Pancreas (tissue), 10 donors: ENCODE measurements at regions not wholly inside any gene's neighbourhood (a gene's known extent, or its start where the extent isn't known, plus 50 kb on each side); places are given as distances from the start of the nearest gene placed in this dataset.

Experiments used
- ATAC-seq, 4 donors: fragments of 200-7000 bp; cut with Tn5 transposase; one replicate each; pipeline versions ENCODE4 v1.8.0 to v1.9.1; 2020; ENCODE audit warnings: mild to moderate bottlenecking in 4 of 4, moderate library complexity in 4 of 4
- DNase-seq, 6 donors: peaks; one replicate each; pipeline ENCODE4 v3.0.0-alpha.2; 2020
- FAIRE-seq: peaks from 2 replicates; lab custom pipeline; 2012; peaks lifted over from hg19 to GRCh38; lab: Jason Lieb, UNC
- H3K27ac ChIP-seq, 4 donors: fragments of 200-600 bp; sonication (generic); 1 replicate in 3 of 4; 2 replicates in 1 of 4; pipeline versions ENCODE4 v1.5.0 to v1.8.0; 2020
- H3K27me3 ChIP-seq, 4 donors: fragments of 200-600 bp; one replicate each; pipeline ENCODE4 v1.8.0; 2021
- H3K36me3 ChIP-seq, 3 donors: fragments of 200-600 bp; sonication (generic) in 1 of 3; one replicate each; pipeline versions ENCODE4 v1.5.0 to v1.8.0; 2020 to 2021
- H3K4me1 ChIP-seq, 3 donors: fragments of 200-600 bp; one replicate each; pipeline ENCODE4 v1.8.0; 2021
- H3K4me3 ChIP-seq, 4 donors: fragments of 200-600 bp; sonication (generic) in 2 of 4; one replicate each; pipeline versions ENCODE4 v1.5.0 to v1.8.0; 2020 to 2021
- H3K9me3 ChIP-seq, 4 donors: fragments of 200-600 bp; one replicate each; pipeline ENCODE4 v1.8.0; 2021
- CTCF ChIP-seq, 4 donors: fragments of 200-600 bp; sonication (generic) in 3 of 4; IDR thresholded peaks; one replicate each; pipeline versions ENCODE4 v1.5.0 to v1.8.0; 2021; ENCODE audit warnings: antibody characterized with exemption in 4 of 4
- WGBS, 2 donors: extraction: QIAGEN DNeasy Blood & Tissue Kit; methylation state at CpG; one replicate each; pipeline ENCODE4 v1.1.7; 2013; 5-methylcytosine and 5-hydroxymethylcytosine counted together
- intact Hi-C, 3 donors: fragments of 100-400 bp; cut with DNase I; formaldehyde crosslinking; loops; one replicate each; pipeline versions ENCODE4 v1.11.1 to v1.14.2; 2022
- donor health status: healthy with polysubstance abuse.
- donor health status: DM: no; HTN: no; CAD: no; lungs with moderate emphysema.
- donor health status: DM: no; HTN: no; CAD: no.
- donor health status: control.
- donor health status: control.
- donor health status: Bipolar disorder and iron deficiency.
- donor health status: DM: yes; HTN: yes; CAD: no.
- donor health status: DM: no; HTN: no; CAD: no.
- donor health status: DM: no; HTN: no; CAD: no.
- donor health status: DM: yes; HTN: yes; CAD: no.

GRCh38 chr13:19329365-19329764 lies 147.7 kb upstream of the TUBA3C start:
- Histone ChIP-seq H3K4me1 (no peaks in the 10 kb centered on the region), H3K27ac (no peak overlapping the region), H3K36me3 (no peaks in the 10 kb centered on the region), H3K27me3 (no peaks in the 10 kb centered on the region), H3K9me3 (no peaks in the 10 kb centered on the region), H3K4me3 (no peak overlapping the region)
- TF ChIP-seq CTCF (IDR thresholded peaks at IDR 0.05) = no peak
- 34 to 47% methylated on average over 3 of the region's 3 CpGs for WGBS, 2 donors
- intact Hi-C loops = no loop called here
- DNase-seq (no peak), ATAC-seq (no peak), FAIRE-seq (no peak)

- no peak for FAIRE-seq
Observed at GRCh38 chr13:19324325-19324724, 142.7 kb upstream of the TUBA3C start.

DNA sequence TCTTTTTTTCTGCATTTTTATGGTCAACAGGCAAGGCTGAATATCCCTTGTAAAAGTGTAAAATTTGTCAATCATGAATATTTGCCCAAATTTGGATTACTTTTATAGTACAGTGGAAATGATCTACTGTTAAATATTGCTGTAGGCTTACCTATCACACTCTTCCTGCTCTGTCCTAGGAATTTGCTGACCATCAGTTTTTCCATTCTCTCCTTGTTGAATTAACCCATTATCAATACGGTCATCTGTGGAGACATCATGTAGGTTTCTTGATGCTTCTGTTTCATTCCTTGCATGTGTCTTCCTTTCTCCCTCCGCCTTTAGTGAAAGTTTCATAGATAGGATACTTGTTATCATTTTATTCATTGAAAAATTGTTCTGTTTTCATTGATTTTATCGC lies 139.6 kb upstream of the TUBA3C start:
- 50 to 65% methylated on average over 3 of the region's 3 CpGs for WGBS, 2 donors
- DNase-seq (no peak), FAIRE-seq (no peak), ATAC-seq (no peak)
- no peaks in the 10 kb centered on the region for H3K27me3 ChIP-seq
- no peaks in the 10 kb centered on the region for H3K36me3 ChIP-seq
- no peak overlapping the region for H3K4me3 ChIP-seq
- intact Hi-C loops = no loop called here
- H3K27ac ChIP-seq = no peak overlapping the region
- TF ChIP-seq CTCF (IDR thresholded peaks at IDR 0.05) = no peak
- H3K4me1 ChIP-seq = no peaks in the 10 kb centered on the region
- H3K9me3 ChIP-seq = no peaks in the 10 kb centered on the region

More at GRCh38 chr13:19324325-19324724, 142.7 kb upstream of the TUBA3C start:
- ATAC-seq (no peak), DNase-seq (no peak)
- Histone ChIP-seq H3K36me3 (no peaks in the 10 kb centered on the region), H3K27me3 (no peaks in the 10 kb centered on the region), H3K9me3 (no peaks in the 10 kb centered on the region), H3K27ac (no peak overlapping the region), H3K4me3 (no peak overlapping the region), H3K4me1 (no peaks in the 10 kb centered on the region)
- intact Hi-C loops = no loop called here
- no peak for TF ChIP-seq CTCF (IDR thresholded peaks at IDR 0.05)

- Histone ChIP-seq H3K27ac (no peak overlapping the region), H3K9me3 (no peaks in the 10 kb centered on the region), H3K36me3 (no peaks in the 10 kb centered on the region), H3K4me1 (no peaks in the 10 kb centered on the region), H3K27me3 (peaks cover 0 to 7% (median 0%) of the 10 kb centered on the region in 4 donors), H3K4me3 (no peak overlapping the region)
- TF ChIP-seq CTCF (IDR thresholded peaks at IDR 0.05) = no peak
- 63 to 66% methylated on average over 17 of the region's 17 CpGs for WGBS, 2 donors
- DNase-seq (no peak), FAIRE-seq (no peak), ATAC-seq (no peak)
- intact Hi-C loops = no loop called here
Observed at GRCh38 chr13:19305434-19305833, 123.8 kb upstream of the TUBA3C start.

DNA sequence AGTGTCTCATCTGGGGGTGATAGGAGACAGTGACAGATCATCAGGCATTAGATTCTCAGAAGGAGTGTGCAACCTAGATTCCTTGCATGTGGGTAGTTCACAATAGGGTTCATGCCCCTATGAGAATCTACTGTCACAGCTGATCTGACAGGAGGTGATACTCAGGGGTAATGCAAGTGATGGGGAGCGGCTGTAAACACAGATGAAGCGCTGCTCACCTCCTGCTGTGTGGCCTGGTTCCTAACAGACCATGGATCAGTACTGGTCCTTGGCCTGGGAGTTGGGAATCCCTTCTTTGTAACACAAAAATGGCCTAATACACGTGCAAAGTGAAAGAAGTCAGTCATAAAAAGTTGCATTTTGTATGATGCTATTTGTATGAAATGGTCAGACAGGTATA lies 107.6 kb upstream of the TUBA3C start:
- H3K27me3 ChIP-seq = no peaks in the 10 kb centered on the region
- FAIRE-seq = no peak
- H3K27ac ChIP-seq = no peak overlapping the region
- H3K4me1 ChIP-seq = no peaks in the 10 kb centered on the region
- DNase-seq = no peak
- H3K36me3 ChIP-seq = no peaks in the 10 kb centered on the region
- H3K4me3 ChIP-seq = no peak overlapping the region
- no peak for ATAC-seq
- no peak for TF ChIP-seq CTCF (IDR thresholded peaks at IDR 0.05)
- intact Hi-C loops = no loop called here
- H3K9me3 ChIP-seq = no peaks in the 10 kb centered on the region
- WGBS, 2 donors = 34 to 36% methylated on average over 3 of the region's 3 CpGs
